Left renal cortex interstitium (tissue), 4 donors: ENCODE measurements at regions not wholly inside any gene's neighbourhood (a gene's known extent, or its start where the extent isn't known, plus 50 kb on each side); places are given as distances from the start of the nearest gene placed in this dataset.
A peak's percentile ranks its signal among the peaks of the same experiment; 100 is the strongest.

ENCODE experiments used
- DNase-seq, 4 donors: peaks; one replicate each; pipeline ENCODE4 v3.0.0-alpha.2; 2013; ENCODE audit warnings: low read depth in 4 of 4, low spot score in 2 of 4, missing footprints in 1 of 4

DNA sequence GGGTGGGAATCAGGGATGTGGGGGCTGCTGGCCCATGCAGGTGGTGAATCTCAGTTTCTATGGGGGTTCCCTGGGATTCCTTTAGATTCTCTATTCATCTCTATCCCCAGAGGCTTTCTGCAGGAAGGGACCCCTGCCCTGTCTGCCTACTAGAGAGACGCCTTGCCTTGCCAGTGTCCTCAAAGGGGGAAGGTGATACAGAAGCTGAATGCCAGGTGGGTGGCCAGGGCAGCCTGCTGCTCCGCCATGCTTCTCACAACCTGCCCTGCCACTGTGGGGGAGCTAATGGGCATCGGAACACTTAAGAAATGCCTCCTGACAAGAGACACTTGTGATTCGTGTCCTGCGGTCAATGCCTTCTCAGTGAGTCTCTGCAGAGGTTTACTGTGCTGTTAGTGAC is 368.4 kb downstream of the EN1 start:
- no peak for DNase-seq

GRCh38 chr2:118477111-118477862 is 370.2 kb downstream of the EN1 start:
- DNase-seq, result peak in 1 of 4 donors; percentile 4

- no peak for DNase-seq
Observed at GRCh38 chr2:118475622-118476205, 371.7 kb downstream of the EN1 start.

GRCh38 chr2:118474541-118474920 is 372.9 kb downstream of the EN1 start:
- DNase-seq, result no peak

- DNase-seq, result no peak
Observed at GRCh38 chr2:118473846-118474540, 373.5 kb downstream of the EN1 start.

GRCh38 chr2:118473241-118473640 is 374.2 kb downstream of the EN1 start:
- DNase-seq, result no peak

- no peak for DNase-seq
Observed at GRCh38 chr2:118470297-118470696, 377.2 kb downstream of the EN1 start.

DNA sequence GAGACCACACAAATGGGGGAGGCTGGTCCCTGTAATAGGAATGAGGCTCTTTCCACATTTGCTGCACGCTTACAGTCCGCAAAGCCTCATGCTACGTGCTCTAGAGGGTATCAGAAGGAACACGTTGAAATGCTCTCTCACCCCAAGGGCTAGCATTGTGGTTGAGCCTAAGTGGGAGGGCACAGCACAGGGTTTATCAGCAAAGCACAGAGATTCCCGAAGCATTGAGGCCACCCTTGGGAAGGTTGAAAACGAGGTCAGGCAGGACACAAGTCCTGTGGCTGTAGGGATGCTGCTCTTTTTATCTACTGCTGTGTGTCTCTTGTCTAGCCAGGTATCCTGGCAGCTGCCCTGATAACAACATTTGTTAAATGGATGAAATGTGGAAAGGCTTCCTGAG is 378.3 kb downstream of the EN1 start:
- DNase-seq, result no peak

DNA sequence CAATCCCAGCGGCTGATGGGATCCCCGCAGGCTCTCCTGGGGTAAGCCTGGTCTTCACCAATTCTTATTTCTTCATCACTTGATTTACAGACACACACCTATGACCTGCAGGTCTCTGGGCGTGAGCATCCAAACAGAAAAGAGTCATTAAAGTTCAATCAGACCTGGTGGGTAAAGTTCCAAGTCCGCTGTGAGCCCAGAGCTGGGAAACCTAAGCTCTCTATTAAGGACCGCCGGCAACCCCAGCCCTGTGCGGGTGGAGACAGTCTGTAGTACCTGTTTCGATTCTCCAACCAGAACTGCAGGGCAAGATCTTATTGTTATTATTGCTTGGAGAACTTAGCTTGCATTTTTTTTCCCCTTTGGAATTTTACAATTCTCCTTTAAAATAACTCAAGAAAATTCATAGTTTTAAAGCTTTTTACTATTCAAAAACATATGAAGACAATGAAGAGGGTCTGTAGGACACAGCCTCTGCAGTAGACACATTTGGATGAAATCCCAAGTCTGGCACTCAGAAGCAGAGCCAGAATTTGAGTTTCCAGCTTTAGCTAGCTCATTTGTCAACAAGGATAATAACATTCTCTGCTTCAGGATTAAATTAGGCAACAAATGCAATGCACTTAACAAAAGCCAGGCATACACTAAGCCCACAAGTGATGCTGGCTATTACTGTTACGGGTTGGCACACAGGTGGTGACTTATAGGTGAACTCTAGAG is 376.4 kb downstream of the INSIG2 start:
- no peak for DNase-seq

DNA sequence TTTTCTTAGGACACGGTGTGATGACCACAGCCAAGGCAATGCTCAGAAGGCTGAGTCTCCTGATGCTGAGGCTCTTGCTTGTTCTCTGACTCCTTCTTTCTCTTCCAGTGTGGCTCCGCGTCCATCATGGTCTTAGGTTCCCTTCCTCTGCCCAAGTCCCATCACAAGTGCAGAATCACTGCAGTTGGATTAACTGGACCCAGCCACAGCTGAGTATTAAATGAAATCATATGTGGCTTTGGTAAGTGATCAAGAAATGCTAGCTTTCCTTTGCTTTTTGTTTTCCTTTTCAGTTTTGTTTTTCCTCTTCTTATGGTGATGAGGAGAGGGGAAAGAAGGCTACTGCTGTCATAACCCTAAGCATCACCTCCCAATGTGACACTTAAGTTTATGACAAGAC is 375.8 kb downstream of the INSIG2 start:
- DNase-seq, result no peak

- DNase-seq, result no peak
Observed at GRCh38 chr2:118460425-118460824, 372.2 kb downstream of the INSIG2 start.

GRCh38 chr2:118459426-118459825 is 371.2 kb downstream of the INSIG2 start:
- DNase-seq, result no peak

- no peak for DNase-seq
Observed at GRCh38 chr2:118457951-118458350, 369.7 kb downstream of the INSIG2 start.

DNA sequence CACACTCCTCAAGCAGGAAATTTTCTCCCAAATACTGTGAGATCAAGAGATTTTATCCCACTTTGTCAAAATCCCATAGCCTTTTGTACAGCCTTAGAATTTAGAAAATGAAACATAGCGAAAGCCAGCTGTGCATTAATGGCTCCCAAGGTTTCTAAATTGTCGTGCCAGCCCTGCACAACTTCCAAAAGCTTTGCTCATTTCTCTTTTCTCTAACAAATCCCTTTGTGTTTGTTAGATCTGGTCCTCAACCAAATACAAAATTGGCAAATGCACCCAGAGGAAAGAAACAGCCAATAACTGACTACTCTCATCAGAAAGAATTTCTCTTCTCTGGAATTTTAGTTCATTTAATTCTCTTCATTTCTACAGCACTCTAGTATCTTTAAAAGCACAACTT is 361.1 kb downstream of the INSIG2 start:
- no peak for DNase-seq

DNA sequence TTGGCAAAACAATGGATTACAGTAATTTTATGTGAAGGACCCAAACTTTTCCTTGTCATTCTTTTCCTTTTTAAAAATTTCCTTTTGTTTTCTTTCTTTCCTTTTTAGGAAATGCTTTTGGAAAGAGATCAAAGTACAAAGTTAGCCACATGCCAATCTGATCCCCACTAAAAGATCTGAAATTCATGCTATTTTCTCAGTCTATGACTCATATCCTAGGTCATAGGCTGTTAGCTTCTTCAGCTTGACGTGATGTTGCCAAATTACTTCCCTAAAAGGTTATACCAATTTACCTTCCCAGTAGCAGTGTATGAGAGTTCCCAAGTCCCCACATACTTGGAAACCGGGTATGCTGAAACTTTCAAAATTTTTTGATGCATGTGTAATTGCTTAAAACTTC is 355.3 kb downstream of the INSIG2 start:
- DNase-seq, result no peak

DNA sequence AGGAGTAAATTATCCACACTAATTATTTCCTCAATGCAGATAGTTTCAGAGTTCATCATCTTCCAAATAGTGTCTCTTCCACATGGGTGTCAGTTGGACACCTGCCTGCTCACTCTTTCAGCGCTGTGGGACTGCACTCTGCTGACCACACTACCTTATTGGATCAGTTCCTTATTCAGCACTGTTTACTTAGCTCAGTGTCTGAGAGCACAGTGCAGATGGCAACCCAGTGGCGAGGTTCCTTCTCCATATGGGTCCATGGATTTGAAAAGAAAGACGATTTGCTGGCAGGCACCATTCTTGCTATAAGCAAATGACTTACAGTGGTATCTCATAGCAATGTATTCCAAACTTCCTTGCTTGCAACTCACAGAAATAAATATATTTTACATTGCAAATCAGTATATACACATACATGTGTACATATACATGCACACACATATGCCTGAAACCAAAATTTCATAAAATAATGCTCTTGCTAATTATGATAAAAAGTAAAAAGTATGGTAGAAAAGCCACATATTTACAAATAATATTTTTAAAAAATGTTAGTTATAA is 354.8 kb downstream of the INSIG2 start:
- DNase-seq, result no peak

GRCh38 chr2:118442046-118442445 is 353.8 kb downstream of the INSIG2 start:
- no peak for DNase-seq

DNA sequence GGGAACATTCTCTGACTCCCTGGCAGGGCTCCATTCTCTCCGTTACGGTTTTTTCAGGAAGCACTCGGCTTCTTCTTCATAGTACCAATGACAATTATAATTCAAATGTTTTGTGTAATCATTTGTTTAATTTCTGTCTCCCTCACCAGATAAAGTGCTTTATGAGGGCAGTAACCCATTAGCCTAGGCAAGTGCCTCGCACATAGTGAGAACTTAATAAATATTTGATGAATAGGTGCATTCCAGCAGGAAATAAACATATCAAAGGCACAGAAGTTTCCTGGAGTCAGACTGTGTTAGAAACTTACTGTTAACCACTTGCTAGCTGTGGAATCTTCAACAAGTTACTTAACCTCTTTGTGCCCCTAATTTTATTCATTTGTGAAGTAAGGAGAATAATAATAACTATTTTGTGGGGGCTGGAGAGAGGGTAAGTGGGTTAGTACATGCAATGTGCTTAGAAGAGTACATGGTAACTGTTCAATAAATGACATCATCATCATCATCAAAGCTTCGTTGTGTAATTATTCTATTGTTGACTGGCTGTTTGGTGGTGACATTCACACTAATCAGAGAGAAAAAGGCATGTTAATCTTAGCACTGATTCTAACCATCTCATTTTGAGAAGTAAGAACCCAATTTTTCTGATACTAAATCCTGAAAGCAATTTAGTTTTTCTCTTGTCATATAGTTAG is 352.3 kb downstream of the INSIG2 start:
- no peak for DNase-seq

- DNase-seq, result no peak
Observed at GRCh38 chr2:118437501-118437900, 349.2 kb downstream of the INSIG2 start.

GRCh38 chr2:118431997-118432396 is 343.7 kb downstream of the INSIG2 start:
- no peak for DNase-seq
